H9 (cell line): ENCODE measurements at regions not wholly inside any gene's neighbourhood (a gene's known extent, or its start where the extent isn't known, plus 50 kb on each side); places are given as distances from the start of the nearest gene placed in this dataset.

Experiments
- DNase-seq: peaks from one replicate; pipeline ENCODE4 v3.0.0-alpha.2; 2017
- H2AFZ ChIP-seq: one replicate; pipeline ENCODE4 v1.6.1; 2013; ENCODE audit warnings: mild to moderate bottlenecking, low read length, control low read depth, moderate library complexity
- H2AK5ac ChIP-seq: 2 replicates; pipeline ENCODE4 v1.6.1; 2013; ENCODE audit warnings: low read length, control low read depth, mixed read lengths; ENCODE audit not compliant: insufficient read length
- H2BK120ac ChIP-seq: one replicate; pipeline ENCODE4 v1.6.1; 2013; ENCODE audit warnings: low read depth, mild to moderate bottlenecking, low read length, control low read depth, inconsistent platforms; ENCODE audit not compliant: poor library complexity, severe bottlenecking
- H2BK12ac ChIP-seq: 2 replicates; pipeline ENCODE4 v1.6.1; 2013; ENCODE audit warnings: low read length, control low read depth, mixed read lengths, low read depth; ENCODE audit not compliant: insufficient read length
- H2BK15ac ChIP-seq: 2 replicates; pipeline ENCODE4 v1.6.1; 2013; ENCODE audit warnings: low read depth, low read length, control low read depth
- H2BK20ac ChIP-seq: one replicate; pipeline ENCODE4 v1.6.1; 2013; ENCODE audit warnings: low read depth, mild to moderate bottlenecking, low read length, control low read depth, inconsistent platforms; ENCODE audit not compliant: poor library complexity, severe bottlenecking
- H2BK5ac ChIP-seq: 2 replicates; pipeline ENCODE4 v1.6.1; 2013; ENCODE audit warnings: low read length, control low read depth, mixed read lengths; ENCODE audit not compliant: insufficient read length
- H3K14ac ChIP-seq: 2 replicates; pipeline ENCODE4 v1.6.1; 2013; ENCODE audit warnings: low read length, control low read depth; ENCODE audit not compliant: insufficient read depth
- H3K18ac ChIP-seq: 2 replicates; pipeline ENCODE4 v1.6.1; 2013; ENCODE audit warnings: low read depth, mild to moderate bottlenecking, mixed read lengths, low read length, control low read depth; ENCODE audit not compliant: insufficient read length
- H3K23ac ChIP-seq: 2 replicates; pipeline ENCODE4 v1.6.1; 2013; ENCODE audit warnings: low read length, control low read depth, mixed read lengths, low read depth; ENCODE audit not compliant: insufficient read length
- H3K23me2 ChIP-seq: 2 replicates; pipeline ENCODE4 v1.6.1; 2013; ENCODE audit warnings: low read depth, mild to moderate bottlenecking, mixed read lengths, low read length, control low read depth; ENCODE audit not compliant: insufficient read length, poor library complexity, severe bottlenecking
- H3K27ac ChIP-seq: 2 replicates; pipeline ENCODE4 v1.5.1; 2013; ENCODE audit warnings: low read length, control low read depth, mixed read lengths, low read depth; ENCODE audit not compliant: insufficient read length
- H3K27me3 ChIP-seq: 2 replicates; pipeline ENCODE4 v1.6.1; 2013; ENCODE audit warnings: low read length, control low read depth, inconsistent platforms; ENCODE audit not compliant: insufficient read depth
- H3K4ac ChIP-seq: 2 replicates; pipeline ENCODE4 v1.6.1; 2013; ENCODE audit warnings: low read depth, mild to moderate bottlenecking, control low read depth, inconsistent platforms, low read length, moderate library complexity
- H3K4me1 ChIP-seq: 2 replicates; pipeline ENCODE4 v1.6.1; 2013; ENCODE audit warnings: low read length, control low read depth, inconsistent platforms; ENCODE audit not compliant: insufficient read depth
- H3K4me2 ChIP-seq: 2 replicates; pipeline ENCODE4 v1.6.1; 2013; ENCODE audit warnings: low read length, control low read depth, mixed read lengths; ENCODE audit not compliant: insufficient read length, insufficient read depth
- H3K56ac ChIP-seq: 2 replicates; pipeline ENCODE4 v1.6.1; 2013; ENCODE audit warnings: low read depth, mild to moderate bottlenecking, mixed read lengths, low read length, control low read depth; ENCODE audit not compliant: insufficient read length
- H3K79me1 ChIP-seq: 2 replicates; pipeline ENCODE4 v1.6.1; 2013; ENCODE audit warnings: low read depth, mild to moderate bottlenecking, moderate library complexity, low read length, control low read depth, inconsistent platforms; ENCODE audit not compliant: insufficient read depth, poor library complexity, severe bottlenecking
- H3K79me2 ChIP-seq: 2 replicates; pipeline ENCODE4 v1.6.1; 2013; ENCODE audit warnings: low read length, control low read depth, inconsistent platforms; ENCODE audit not compliant: insufficient read depth
- H3K9ac ChIP-seq: 2 replicates; pipeline ENCODE4 v1.6.1; 2013; ENCODE audit warnings: low read length, control low read depth, mixed read lengths; ENCODE audit not compliant: insufficient read length; ENCODE audit errors: extremely low read depth
- H3K9me3 ChIP-seq: one replicate; pipeline ENCODE4 v1.6.1; 2013; ENCODE audit warnings: low read depth, low read length, inconsistent platforms; ENCODE audit not compliant: control insufficient read depth
- H3T11ph ChIP-seq: one replicate; pipeline ENCODE4 v1.6.1; 2013; ENCODE audit warnings: mild to moderate bottlenecking, low read length, control low read depth, inconsistent platforms
- H4K20me1 ChIP-seq: one replicate; pipeline ENCODE4 v1.6.1; 2013; ENCODE audit not compliant: control insufficient read depth, insufficient read length, insufficient read depth
- H4K5ac ChIP-seq: 2 replicates; pipeline ENCODE4 v1.6.1; 2013; ENCODE audit warnings: low read depth, mild to moderate bottlenecking, mixed read lengths, low read length, control low read depth; ENCODE audit not compliant: insufficient read length
- H4K8ac ChIP-seq: replicated peaks from 2 replicates; pipeline ENCODE4 v1.6.1; 2013; ENCODE audit warnings: low read length, control low read depth, mixed read lengths, low read depth; ENCODE audit not compliant: insufficient read length
- H4K91ac ChIP-seq: 2 replicates; pipeline ENCODE4 v1.6.1; 2013; ENCODE audit warnings: low read depth, mild to moderate bottlenecking, moderate library complexity, mixed read lengths, low read length, control low read depth; ENCODE audit not compliant: insufficient read length
- H3K27ac Mint-ChIP-seq, 3 experiments: 2 replicates in 2 of 3; 3 replicates in 1 of 3; pipeline ENCODE4 v1.8.0; 2020 to 2021; ENCODE audit warnings: mixed read lengths in 3 of 3, mild to moderate bottlenecking in 1 of 3, moderate library complexity in 1 of 3
- H3K27me3 Mint-ChIP-seq: 2 replicates; pipeline ENCODE4 v1.8.0; 2021; ENCODE audit warnings: low read depth, mild to moderate bottlenecking, moderate library complexity, mixed read lengths
- H3K36me3 Mint-ChIP-seq, 3 experiments: 2 replicates in 2 of 3; 3 replicates in 1 of 3; pipeline ENCODE4 v1.8.0; 2020 to 2021; ENCODE audit warnings: low read depth in 3 of 3, mixed read lengths in 3 of 3; ENCODE audit not compliant: insufficient read depth in 1 of 3
- H3K4me1 Mint-ChIP-seq, 2 experiments: 2 replicates each; pipeline ENCODE4 v1.8.0; 2020; ENCODE audit warnings: mixed read lengths in 2 of 2
- H3K4me3 Mint-ChIP-seq, 2 experiments: 2 replicates in 1 of 2; 3 replicates in 1 of 2; pipeline ENCODE4 v1.8.0; 2020 to 2021; ENCODE audit warnings: mild to moderate bottlenecking in 2 of 2, mixed read lengths in 2 of 2, moderate library complexity in 1 of 2
- H3K9me3 Mint-ChIP-seq, 2 experiments: 2 replicates in 1 of 2; 3 replicates in 1 of 2; pipeline ENCODE4 v1.8.0; 2020; ENCODE audit warnings: mild to moderate bottlenecking in 2 of 2, mixed read lengths in 2 of 2, moderate library complexity in 1 of 2
- WGBS: extraction: QIAGEN DNeasy Blood & Tissue Kit; methylation state at CpG from one replicate; pipeline ENCODE4 v1.1.7; 2013; ENCODE audit warnings: missing lambda C conversion rate, low lambda C conversion rate, mixed read lengths; ENCODE audit not compliant: insufficient read length; ENCODE audit errors: extremely low coverage; 5-methylcytosine and 5-hydroxymethylcytosine counted together
- TF ChIP-seq, protein P1 (sequence below): fragments of 200-600 bp; sonication (generic); conservative IDR thresholded peaks from 3 replicates; pipeline ENCODE4 v1.8.0; 2021; ENCODE audit warnings: antibody characterized with exemption, mild to moderate bottlenecking

DNA sequence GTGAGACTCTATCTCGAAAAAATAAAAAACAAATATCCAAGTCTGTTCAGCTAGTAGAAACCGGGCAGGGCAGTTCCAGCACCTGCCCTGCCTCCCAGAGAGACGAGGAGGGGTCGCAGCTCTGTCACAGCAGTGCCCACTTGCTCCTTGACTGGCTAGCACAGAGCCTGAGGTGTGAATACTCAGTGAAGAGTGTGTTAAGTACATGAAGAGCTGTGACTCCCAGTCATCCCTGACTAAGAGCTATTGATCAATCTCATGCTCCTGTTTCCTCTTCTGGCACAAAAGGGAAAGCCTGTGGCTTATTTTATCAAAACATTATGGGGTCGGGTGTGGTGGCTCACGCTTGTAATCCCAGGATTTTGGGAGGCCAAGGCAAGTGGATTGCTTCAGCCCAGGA, 83.0 kb upstream of the FZD7 start:
- peak overlapping the region; percentile 19 to 98 (median 30); a peak in 2 of 7 replicates for H3K27ac Mint-ChIP-seq
- no peak overlapping the region for H4K8ac ChIP-seq
- H3K9me3 ChIP-seq = no peaks in the 10 kb centered on the region
- H3K9ac ChIP-seq = no peak overlapping the region
- no peak overlapping the region for H3K27ac ChIP-seq
- no peak overlapping the region for H2AK5ac ChIP-seq
- no peak overlapping the region for H2BK12ac ChIP-seq
- no peak for DNase-seq
- no peaks in the 10 kb centered on the region for H3K79me2 ChIP-seq
- H3K4me2 ChIP-seq = no peak overlapping the region
- no peak overlapping the region for H2BK15ac ChIP-seq
- no peaks in the 10 kb centered on the region for H3K23me2 ChIP-seq
- H2BK5ac ChIP-seq = no peak overlapping the region
- no peak overlapping the region for H3K4ac ChIP-seq
- H2BK120ac ChIP-seq = no peak overlapping the region
- WGBS = no CpG with 5 or more reads among the region's 6 CpGs
- no peak overlapping the region for H3K56ac ChIP-seq
- no peak overlapping the region for H3K14ac ChIP-seq
- H4K5ac ChIP-seq = no peak overlapping the region
- no peaks in the 10 kb centered on the region for H3K9me3 Mint-ChIP-seq
- no peaks in the 10 kb centered on the region for H3K27me3 Mint-ChIP-seq
- H3K27me3 ChIP-seq = no peaks in the 10 kb centered on the region
- no peak overlapping the region for H2AFZ ChIP-seq
- TF ChIP-seq, protein P1, sequence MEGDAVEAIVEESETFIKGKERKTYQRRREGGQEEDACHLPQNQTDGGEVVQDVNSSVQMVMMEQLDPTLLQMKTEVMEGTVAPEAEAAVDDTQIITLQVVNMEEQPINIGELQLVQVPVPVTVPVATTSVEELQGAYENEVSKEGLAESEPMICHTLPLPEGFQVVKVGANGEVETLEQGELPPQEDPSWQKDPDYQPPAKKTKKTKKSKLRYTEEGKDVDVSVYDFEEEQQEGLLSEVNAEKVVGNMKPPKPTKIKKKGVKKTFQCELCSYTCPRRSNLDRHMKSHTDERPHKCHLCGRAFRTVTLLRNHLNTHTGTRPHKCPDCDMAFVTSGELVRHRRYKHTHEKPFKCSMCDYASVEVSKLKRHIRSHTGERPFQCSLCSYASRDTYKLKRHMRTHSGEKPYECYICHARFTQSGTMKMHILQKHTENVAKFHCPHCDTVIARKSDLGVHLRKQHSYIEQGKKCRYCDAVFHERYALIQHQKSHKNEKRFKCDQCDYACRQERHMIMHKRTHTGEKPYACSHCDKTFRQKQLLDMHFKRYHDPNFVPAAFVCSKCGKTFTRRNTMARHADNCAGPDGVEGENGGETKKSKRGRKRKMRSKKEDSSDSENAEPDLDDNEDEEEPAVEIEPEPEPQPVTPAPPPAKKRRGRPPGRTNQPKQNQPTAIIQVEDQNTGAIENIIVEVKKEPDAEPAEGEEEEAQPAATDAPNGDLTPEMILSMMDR = no peak
- no peaks in the 10 kb centered on the region for H3K79me1 ChIP-seq
- no peak overlapping the region for H4K91ac ChIP-seq
- no peak overlapping the region for H2BK20ac ChIP-seq
- H3K4me1 Mint-ChIP-seq = peaks cover 69 to 74% of the 10 kb centered on the region in 2 experiments
- H3K4me3 Mint-ChIP-seq = no peak overlapping the region
- H4K20me1 ChIP-seq = no peaks in the 10 kb centered on the region
- H3T11ph ChIP-seq = no peak overlapping the region
- H3K4me1 ChIP-seq = peaks cover 5% of the 10 kb centered on the region; the same call in 1 of the 2 replicates
- no peak overlapping the region for H3K23ac ChIP-seq
- H3K18ac ChIP-seq = no peak overlapping the region
- peaks cover 0 to 11% (median 4%) of the 10 kb centered on the region in 3 experiments; a peak in 4 of 7 replicates for H3K36me3 Mint-ChIP-seq
